Caco-2 (cell line): ENCODE measurements at regions not wholly inside any gene's neighbourhood (a gene's known extent, or its start where the extent isn't known, plus 50 kb on each side); places are given as distances from the start of the nearest gene placed in this dataset.

Source experiments
- BruUV-seq: library from RNA; stranded (reverse); fragments of 400-500 nt; replicated peaks from 2 replicates; lab custom pipeline; 2021; lab: Mats Ljungman, UMichigan
- CTCF ChIA-PET: fragments of 300-600 bp; sonication (Branson Sonifier 250); formaldehyde crosslinking; loops from one replicate; lab custom pipeline; 2022; ENCODE audit warnings: antibody characterized with exemption; lab: Charles Lee
- POLR2A ChIA-PET: fragments of 300-600 bp; sonication (Branson Sonifier 250); formaldehyde crosslinking; loops from one replicate; lab custom pipeline; 2022; ENCODE audit warnings: antibody characterized with exemption; lab: Charles Lee
- DNase-seq, 2 experiments: peaks; one replicate each; pipeline versions ENCODE4 v3.0.0 to v3.0.0-alpha.2; 2020 to 2022
- H3K27me3 ChIP-seq: replicated peaks from 2 replicates; pipeline ENCODE4 v1.6.0; 2011; ENCODE audit warnings: low read length; ENCODE audit not compliant: control insufficient read depth, insufficient read depth
- H3K36me3 ChIP-seq: 2 replicates; pipeline ENCODE4 v1.5.1; 2011; ENCODE audit warnings: low read length; ENCODE audit not compliant: control insufficient read depth, insufficient read depth
- H3K4me1 ChIP-seq: fragments of 250-450 bp; sonication (Bioruptor Pico); 2 replicates; pipeline ENCODE4 v1.5.1; 2020; ENCODE audit warnings: mild to moderate bottlenecking
- H3K4me3 ChIP-seq: 2 replicates; pipeline ENCODE4 v1.5.1; 2011; ENCODE audit warnings: low read depth, mild to moderate bottlenecking, control low read depth, low read length
- H3K9me3 ChIP-seq: fragments of 250-450 bp; sonication (Bioruptor Pico); 2 replicates; pipeline ENCODE4 v1.5.1; 2020; ENCODE audit warnings: mild to moderate bottlenecking, moderate library complexity
- H3K27ac Mint-ChIP-seq: one replicate; pipeline ENCODE4 v1.8.0; 2022; ENCODE audit warnings: mixed read lengths; ENCODE audit not compliant: unreplicated experiment
- H3K27me3 Mint-ChIP-seq: one replicate; pipeline ENCODE4 v1.8.0; 2022; ENCODE audit warnings: mixed read lengths; ENCODE audit not compliant: insufficient read depth, unreplicated experiment
- H3K36me3 Mint-ChIP-seq: one replicate; pipeline ENCODE4 v1.8.0; 2022; ENCODE audit warnings: mild to moderate bottlenecking, mixed read lengths; ENCODE audit not compliant: insufficient read depth, unreplicated experiment
- H3K4me1 Mint-ChIP-seq: one replicate; pipeline ENCODE4 v1.8.0; 2022; ENCODE audit warnings: low read depth, mixed read lengths; ENCODE audit not compliant: unreplicated experiment
- H3K4me3 Mint-ChIP-seq: one replicate; pipeline ENCODE4 v1.8.0; 2022; ENCODE audit warnings: mild to moderate bottlenecking, moderate library complexity, mixed read lengths; ENCODE audit not compliant: unreplicated experiment
- H3K9me3 Mint-ChIP-seq: one replicate; pipeline ENCODE4 v1.8.0; 2022; ENCODE audit warnings: mixed read lengths; ENCODE audit not compliant: unreplicated experiment
- intact Hi-C: fragments of 100-400 bp; cut with micrococcal nuclease; formaldehyde crosslinking; loops from one replicate; pipeline ENCODE4 v1.10.0; 2022; ENCODE audit not compliant: unreplicated experiment
- TF ChIP-seq, protein P1 (sequence below), 2 experiments: fragments of 200-600 bp in 1 of 2; IDR thresholded peaks; 1 replicate in 1 of 2; 2 replicates in 1 of 2; pipeline versions ENCODE4 v1.5.1 to v1.8.0; 2011 to 2022; ENCODE audit warnings: antibody characterized with exemption in 1 of 2, control low read depth in 1 of 2, inconsistent platforms in 1 of 2, low read depth in 1 of 2, low read length in 1 of 2, mild to moderate bottlenecking in 1 of 2, moderate library complexity in 1 of 2; ENCODE audit not compliant: insufficient read depth in 1 of 2, severe bottlenecking in 1 of 2, unreplicated experiment in 1 of 2

DNA sequence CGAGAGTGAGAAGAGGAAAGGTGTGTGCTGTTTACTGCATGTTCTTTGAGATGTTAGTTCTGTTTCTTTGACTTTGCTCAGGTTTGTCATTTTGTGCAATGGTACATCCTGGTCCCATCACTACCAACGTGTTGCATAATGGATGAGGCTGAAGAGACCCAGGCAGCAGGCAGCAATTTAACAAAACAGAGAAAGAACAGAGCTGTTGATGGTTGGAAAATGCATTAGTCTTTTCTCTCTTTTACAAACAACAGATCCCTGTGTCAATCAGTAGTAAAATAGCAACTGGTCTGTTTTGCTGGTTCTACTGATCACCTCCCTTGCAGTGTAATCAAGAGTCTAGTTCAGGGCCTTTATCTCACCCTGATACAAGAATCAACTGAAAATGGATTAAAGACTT lies 64.8 kb upstream of the LIMCH1 start:
- H3K27ac Mint-ChIP-seq: no peak overlapping the region
- H3K36me3 Mint-ChIP-seq: no peaks in the 10 kb centered on the region
- TF ChIP-seq, protein P1, sequence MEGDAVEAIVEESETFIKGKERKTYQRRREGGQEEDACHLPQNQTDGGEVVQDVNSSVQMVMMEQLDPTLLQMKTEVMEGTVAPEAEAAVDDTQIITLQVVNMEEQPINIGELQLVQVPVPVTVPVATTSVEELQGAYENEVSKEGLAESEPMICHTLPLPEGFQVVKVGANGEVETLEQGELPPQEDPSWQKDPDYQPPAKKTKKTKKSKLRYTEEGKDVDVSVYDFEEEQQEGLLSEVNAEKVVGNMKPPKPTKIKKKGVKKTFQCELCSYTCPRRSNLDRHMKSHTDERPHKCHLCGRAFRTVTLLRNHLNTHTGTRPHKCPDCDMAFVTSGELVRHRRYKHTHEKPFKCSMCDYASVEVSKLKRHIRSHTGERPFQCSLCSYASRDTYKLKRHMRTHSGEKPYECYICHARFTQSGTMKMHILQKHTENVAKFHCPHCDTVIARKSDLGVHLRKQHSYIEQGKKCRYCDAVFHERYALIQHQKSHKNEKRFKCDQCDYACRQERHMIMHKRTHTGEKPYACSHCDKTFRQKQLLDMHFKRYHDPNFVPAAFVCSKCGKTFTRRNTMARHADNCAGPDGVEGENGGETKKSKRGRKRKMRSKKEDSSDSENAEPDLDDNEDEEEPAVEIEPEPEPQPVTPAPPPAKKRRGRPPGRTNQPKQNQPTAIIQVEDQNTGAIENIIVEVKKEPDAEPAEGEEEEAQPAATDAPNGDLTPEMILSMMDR (IDR thresholded peaks at IDR 0.05; ENCODE audit: insufficient read depth in 1 of 2, low read depth in 1 of 2, low read length in 1 of 2, severe bottlenecking in 1 of 2, unreplicated experiment in 1 of 2): no peak
- H3K36me3 ChIP-seq: no peaks in the 10 kb centered on the region
- BruUV-seq: no TSS peak
- H3K4me1 Mint-ChIP-seq: peaks cover 14% of the 10 kb centered on the region
- H3K27me3 ChIP-seq: no peaks in the 10 kb centered on the region
- CTCF ChIA-PET: no interaction called here
- H3K4me3 ChIP-seq: no peak overlapping the region
- intact Hi-C loops: no loop called here
- DNase-seq: no peak
- H3K9me3 ChIP-seq: no peaks in the 10 kb centered on the region
- H3K27me3 Mint-ChIP-seq: no peaks in the 10 kb centered on the region
- no peak overlapping the region for H3K4me3 Mint-ChIP-seq
- H3K4me1 ChIP-seq: peaks cover 9% of the 10 kb centered on the region
- H3K9me3 Mint-ChIP-seq: peaks cover 11% of the 10 kb centered on the region
- POLR2A ChIA-PET: no interaction called here

DNA sequence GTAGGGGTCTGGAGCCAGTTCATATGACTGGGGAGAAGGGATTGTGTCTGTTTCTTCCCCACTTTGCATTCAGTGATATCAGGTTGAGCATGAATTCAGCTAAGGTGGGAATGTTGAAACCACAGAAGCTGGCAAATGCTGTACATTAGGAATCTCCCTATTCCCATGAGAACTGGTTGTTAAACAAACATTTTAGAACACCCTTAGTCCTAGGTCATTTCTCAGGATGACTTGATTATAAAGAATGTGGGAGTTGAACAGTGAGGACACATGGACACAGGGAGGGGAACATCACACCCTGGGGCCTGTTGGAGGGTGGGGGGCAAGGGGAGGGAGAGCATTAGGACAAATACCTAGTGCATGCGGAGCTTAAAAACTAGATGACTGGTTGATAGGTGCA lies 62.6 kb upstream of the LIMCH1 start:
- peaks cover 9% of the 10 kb centered on the region for H3K4me1 Mint-ChIP-seq
- H3K27me3 Mint-ChIP-seq: no peaks in the 10 kb centered on the region
- peaks cover 4% of the 10 kb centered on the region for H3K9me3 Mint-ChIP-seq
- intact Hi-C loops: no loop called here
- Histone ChIP-seq H3K9me3 (no peaks in the 10 kb centered on the region), H3K27me3 (no peaks in the 10 kb centered on the region), H3K4me3 (no peak overlapping the region), H3K4me1 (peaks cover 9% of the 10 kb centered on the region), H3K36me3 (no peaks in the 10 kb centered on the region)
- POLR2A ChIA-PET: no interaction called here
- CTCF ChIA-PET: no interaction called here
- no peak overlapping the region for H3K27ac Mint-ChIP-seq
- BruUV-seq: no TSS peak
- peak; percentile 9 to 42 for DNase-seq
- no peak overlapping the region for H3K4me3 Mint-ChIP-seq
- no peaks in the 10 kb centered on the region for H3K36me3 Mint-ChIP-seq
- TF ChIP-seq, protein P1 (IDR thresholded peaks at IDR 0.05; ENCODE audit: insufficient read depth in 1 of 2, low read depth in 1 of 2, low read length in 1 of 2, severe bottlenecking in 1 of 2, unreplicated experiment in 1 of 2): no peak

DNA sequence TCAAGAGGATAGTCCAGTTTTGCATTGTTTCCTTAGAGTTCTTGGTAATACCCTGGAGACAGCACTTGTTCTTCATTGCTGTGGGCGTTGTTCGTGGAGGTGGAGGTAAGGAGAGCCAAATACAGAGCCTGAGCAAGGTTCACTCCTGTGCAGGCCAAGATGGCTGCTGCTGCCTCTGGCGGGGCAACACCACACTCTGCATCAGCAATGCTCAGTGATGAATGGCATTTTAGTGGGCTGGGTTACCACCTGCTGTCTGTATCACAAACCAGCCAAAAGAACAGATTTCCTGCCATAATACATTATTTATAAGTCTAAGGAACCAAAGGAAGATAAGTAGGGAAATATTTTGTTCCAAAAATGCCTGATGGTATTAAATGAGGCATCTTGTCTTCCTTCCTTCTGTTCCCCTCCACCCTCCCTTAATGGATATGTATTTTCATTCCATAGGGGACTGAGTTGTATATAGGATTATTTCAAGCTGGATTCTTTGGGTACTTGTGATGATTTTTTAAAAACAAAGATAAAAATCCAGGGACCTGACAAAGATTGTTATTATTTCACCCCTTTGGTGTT lies 61.6 kb upstream of the LIMCH1 start:
- Mint-ChIP-seq H3K27ac (no peak overlapping the region), H3K4me3 (no peak overlapping the region), H3K4me1 (peaks cover 5% of the 10 kb centered on the region), H3K27me3 (no peaks in the 10 kb centered on the region), H3K36me3 (no peaks in the 10 kb centered on the region), H3K9me3 (no peaks in the 10 kb centered on the region)
- peaks cover 9% of the 10 kb centered on the region for H3K4me1 ChIP-seq
- H3K36me3 ChIP-seq: no peaks in the 10 kb centered on the region
- TF ChIP-seq, protein P1 (IDR thresholded peaks at IDR 0.05; ENCODE audit: insufficient read depth in 1 of 2, low read depth in 1 of 2, low read length in 1 of 2, severe bottlenecking in 1 of 2, unreplicated experiment in 1 of 2): no peak
- POLR2A ChIA-PET: no interaction called here
- CTCF ChIA-PET: no interaction called here
- H3K4me3 ChIP-seq: no peak overlapping the region
- H3K27me3 ChIP-seq: no peaks in the 10 kb centered on the region
- no peaks in the 10 kb centered on the region for H3K9me3 ChIP-seq
- intact Hi-C loops: no loop called here
- BruUV-seq: no TSS peak
- DNase-seq: no peak
